ENCODE measurements at regions not wholly inside any gene's neighbourhood (a gene's known extent, or its start where the extent isn't known, plus 50 kb on each side); places are given as distances from the start of the nearest gene placed in this dataset.

DNA sequence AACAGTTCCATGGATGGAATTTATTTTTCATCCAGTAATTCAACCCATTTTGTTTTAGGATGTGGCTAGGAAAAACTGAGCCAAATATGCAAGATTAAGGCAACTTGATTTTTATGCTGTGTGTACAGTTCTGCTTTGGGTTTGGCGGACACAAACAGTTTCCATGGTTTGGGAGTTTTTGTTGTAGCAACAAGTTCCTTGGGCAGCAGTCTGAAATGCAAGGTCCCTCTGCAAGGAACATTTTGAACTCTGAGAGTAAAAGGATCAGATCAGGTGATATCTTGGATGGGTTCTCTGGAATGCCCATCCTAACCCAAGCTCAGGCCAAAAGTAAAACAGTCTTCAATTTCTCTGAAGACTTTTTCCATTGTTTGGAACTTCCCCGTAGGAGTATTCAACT is 161.2 kb downstream of the TMX1 start:
- in situ Hi-C loops (cut with MboI; ENCODE audit: low sequenced_read_pairs, unreplicated experiment): no loop called here
- TF ChIP-seq, protein P1, sequence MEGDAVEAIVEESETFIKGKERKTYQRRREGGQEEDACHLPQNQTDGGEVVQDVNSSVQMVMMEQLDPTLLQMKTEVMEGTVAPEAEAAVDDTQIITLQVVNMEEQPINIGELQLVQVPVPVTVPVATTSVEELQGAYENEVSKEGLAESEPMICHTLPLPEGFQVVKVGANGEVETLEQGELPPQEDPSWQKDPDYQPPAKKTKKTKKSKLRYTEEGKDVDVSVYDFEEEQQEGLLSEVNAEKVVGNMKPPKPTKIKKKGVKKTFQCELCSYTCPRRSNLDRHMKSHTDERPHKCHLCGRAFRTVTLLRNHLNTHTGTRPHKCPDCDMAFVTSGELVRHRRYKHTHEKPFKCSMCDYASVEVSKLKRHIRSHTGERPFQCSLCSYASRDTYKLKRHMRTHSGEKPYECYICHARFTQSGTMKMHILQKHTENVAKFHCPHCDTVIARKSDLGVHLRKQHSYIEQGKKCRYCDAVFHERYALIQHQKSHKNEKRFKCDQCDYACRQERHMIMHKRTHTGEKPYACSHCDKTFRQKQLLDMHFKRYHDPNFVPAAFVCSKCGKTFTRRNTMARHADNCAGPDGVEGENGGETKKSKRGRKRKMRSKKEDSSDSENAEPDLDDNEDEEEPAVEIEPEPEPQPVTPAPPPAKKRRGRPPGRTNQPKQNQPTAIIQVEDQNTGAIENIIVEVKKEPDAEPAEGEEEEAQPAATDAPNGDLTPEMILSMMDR (IDR thresholded peaks at IDR 0.05; ENCODE audit: borderline replicate concordance, control extremely low read depth, extremely low read depth, insufficient read depth, missing control alignments): no peak
- no peak for DNase-seq (ENCODE audit: low spot score)

DNA sequence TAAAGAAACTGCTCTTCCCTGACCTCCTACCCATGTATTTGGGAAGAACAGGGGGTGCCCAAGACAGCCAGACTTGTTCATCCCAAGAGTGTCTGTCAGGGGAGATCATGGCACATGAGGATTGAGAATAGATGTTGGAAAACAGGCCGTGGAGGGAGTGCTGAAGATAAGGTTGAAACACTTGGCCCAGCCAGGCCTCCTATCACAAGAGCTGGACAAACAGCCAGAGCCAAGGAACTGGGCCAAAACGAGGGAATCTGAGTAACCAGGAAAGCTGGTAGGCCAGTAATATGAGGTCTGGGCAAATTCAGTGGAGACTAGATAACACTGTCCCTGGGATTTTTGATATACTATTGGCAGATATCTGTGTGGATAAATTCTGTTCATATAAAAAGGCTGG is 161.7 kb downstream of the TMX1 start:
- in situ Hi-C loops (cut with MboI; ENCODE audit: low sequenced_read_pairs, unreplicated experiment): no loop called here
- no peak for DNase-seq (ENCODE audit: low spot score)
- TF ChIP-seq, protein P1 (IDR thresholded peaks at IDR 0.05; ENCODE audit: borderline replicate concordance, control extremely low read depth, extremely low read depth, insufficient read depth, missing control alignments): no peak

DNA sequence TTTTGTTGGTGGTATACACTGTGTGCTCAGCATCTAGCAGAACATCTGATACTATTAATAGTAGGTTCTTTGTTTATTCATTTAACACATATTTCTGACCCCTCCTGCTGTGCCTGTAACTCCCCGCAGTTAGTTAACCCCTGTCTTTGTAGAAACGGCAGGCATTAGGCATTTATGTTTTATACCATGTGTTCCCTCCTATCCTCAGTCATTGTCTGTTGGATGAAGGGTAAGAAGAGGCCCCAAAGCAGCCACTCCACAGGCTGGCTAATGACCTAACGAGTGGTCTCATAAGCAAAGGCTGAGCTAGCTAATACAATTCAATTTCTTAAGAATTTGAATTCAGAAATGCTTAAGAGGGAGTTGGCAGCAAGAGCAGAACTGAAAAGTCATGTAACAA is 170.8 kb downstream of the TMX1 start:
- DNase-seq (ENCODE audit: low spot score): no peak
- TF ChIP-seq, protein P1 (IDR thresholded peaks at IDR 0.05; ENCODE audit: borderline replicate concordance, control extremely low read depth, extremely low read depth, insufficient read depth, missing control alignments): no peak
- in situ Hi-C loops (cut with MboI; ENCODE audit: low sequenced_read_pairs, unreplicated experiment): no loop called here

DNA sequence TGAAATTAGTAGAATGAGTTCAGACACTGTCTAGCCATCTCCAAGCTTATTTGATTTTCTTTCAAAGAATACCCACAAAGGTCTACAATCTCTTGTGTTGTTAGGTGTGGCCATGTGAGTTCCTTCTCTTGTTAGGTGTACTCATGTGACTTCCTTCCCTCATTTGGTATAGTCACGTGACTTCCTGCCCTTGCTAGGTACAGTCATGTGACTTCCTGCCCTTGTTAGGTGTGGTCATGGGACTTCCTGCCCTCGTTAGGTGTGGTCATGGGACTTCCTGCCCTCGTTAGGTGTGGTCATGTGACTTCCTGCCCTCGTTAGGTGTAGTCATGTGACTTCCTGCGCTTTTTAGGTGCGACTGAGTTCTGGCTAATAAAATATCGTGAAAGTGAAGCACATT is 179.6 kb downstream of the TMX1 start:
- no peak for DNase-seq (ENCODE audit: low spot score)
- in situ Hi-C loops (cut with MboI; ENCODE audit: low sequenced_read_pairs, unreplicated experiment): no loop called here
- TF ChIP-seq, protein P1 (IDR thresholded peaks at IDR 0.05; ENCODE audit: borderline replicate concordance, control extremely low read depth, extremely low read depth, insufficient read depth, missing control alignments): no peak

DNA sequence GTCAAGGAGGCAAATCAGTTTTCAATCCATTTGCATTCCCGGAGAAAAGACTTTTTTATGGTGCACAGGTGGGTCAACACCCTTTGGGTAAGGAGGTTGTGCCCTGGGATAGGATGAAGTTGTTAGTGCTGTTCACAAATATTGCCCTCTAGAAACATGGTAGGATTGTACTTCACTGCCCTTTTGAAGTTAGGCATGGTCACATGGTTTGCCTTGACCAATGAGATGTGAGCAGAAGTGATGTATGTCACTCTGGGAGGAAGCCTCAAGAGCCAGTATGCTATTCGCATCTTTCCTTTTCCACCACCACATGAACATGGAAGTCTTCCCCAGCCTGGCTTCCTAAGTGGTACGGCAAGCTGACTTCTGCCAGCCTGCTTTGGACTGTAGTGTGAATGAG is 182.7 kb downstream of the TMX1 start:
- no peak for DNase-seq (ENCODE audit: low spot score)
- in situ Hi-C loops (cut with MboI; ENCODE audit: low sequenced_read_pairs, unreplicated experiment): no loop called here
- TF ChIP-seq, protein P1 (IDR thresholded peaks at IDR 0.05; ENCODE audit: borderline replicate concordance, control extremely low read depth, extremely low read depth, insufficient read depth, missing control alignments): no peak

DNA sequence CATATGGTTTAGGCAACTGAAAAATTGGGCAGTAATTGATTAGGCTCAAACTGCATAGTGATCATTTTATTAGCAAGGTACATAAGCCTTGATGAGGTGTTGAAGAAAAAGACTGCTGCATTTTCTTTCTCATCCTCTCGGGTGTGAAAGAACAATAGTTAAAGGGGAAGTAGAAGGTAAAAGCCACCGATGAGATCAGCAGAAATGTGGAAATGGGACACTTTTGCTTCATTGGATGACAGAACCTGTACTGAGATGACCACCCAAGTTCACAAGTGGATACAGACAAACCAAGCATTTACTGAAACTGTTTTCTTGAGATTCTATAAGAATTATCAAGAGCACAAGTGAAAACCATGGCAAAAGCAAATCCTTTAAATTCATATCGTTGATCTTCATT is 184.0 kb downstream of the TMX1 start:
- TF ChIP-seq, protein P1 (IDR thresholded peaks at IDR 0.05; ENCODE audit: borderline replicate concordance, control extremely low read depth, extremely low read depth, insufficient read depth, missing control alignments): no peak
- DNase-seq (ENCODE audit: low spot score): no peak
- in situ Hi-C loops (cut with MboI; ENCODE audit: low sequenced_read_pairs, unreplicated experiment): no loop called here

All from GM13976 (cell line).